SJSA1 (cell line): ENCODE measurements at regions not wholly inside any gene's neighbourhood (a gene's known extent, or its start where the extent isn't known, plus 50 kb on each side); places are given as distances from the start of the nearest gene placed in this dataset.

ENCODE experiments used
- DNase-seq, 2 experiments: peaks; one replicate each; pipeline ENCODE4 v3.0.0-alpha.2; 2015 to 2020; ENCODE audit warnings: low spot score in 2 of 2, low read depth in 1 of 2
- H3K27ac ChIP-seq: fragments of 250-450 bp; sonication (Bioruptor Pico); 2 replicates; pipeline ENCODE4 v1.5.1; 2020; ENCODE audit warnings: mild to moderate bottlenecking, moderate library complexity
- H3K27me3 ChIP-seq: fragments of 250-450 bp; sonication (Bioruptor Pico); replicated peaks from 2 replicates; pipeline ENCODE4 v1.5.1; 2020; ENCODE audit warnings: mild to moderate bottlenecking, moderate library complexity
- H3K36me3 ChIP-seq: fragments of 250-450 bp; sonication (Bioruptor Pico); 2 replicates; pipeline ENCODE4 v1.5.1; 2020; ENCODE audit warnings: mild to moderate bottlenecking
- H3K4me1 ChIP-seq: fragments of 250-450 bp; sonication (Bioruptor Pico); replicated peaks from 2 replicates; pipeline ENCODE4 v1.6.1; 2021; ENCODE audit warnings: mild to moderate bottlenecking
- H3K4me3 ChIP-seq: fragments of 250-450 bp; sonication (Bioruptor Pico); 2 replicates; pipeline ENCODE4 v1.5.1; 2020; ENCODE audit warnings: mild to moderate bottlenecking
- H3K9me3 ChIP-seq: fragments of 250-450 bp; sonication (Bioruptor Pico); replicated peaks from 2 replicates; pipeline ENCODE4 v1.5.1; 2020; ENCODE audit warnings: mild to moderate bottlenecking

GRCh38 chr6:40298207-40298606, 289.0 kb downstream of the LRFN2 start:
- H3K4me1 ChIP-seq, result no peaks in the 10 kb centered on the region
- no peaks in the 10 kb centered on the region for H3K27me3 ChIP-seq
- no peak overlapping the region for H3K4me3 ChIP-seq
- DNase-seq, result no peak
- no peaks in the 10 kb centered on the region for H3K9me3 ChIP-seq
- H3K36me3 ChIP-seq, result no peaks in the 10 kb centered on the region
- no peak overlapping the region for H3K27ac ChIP-seq

DNA sequence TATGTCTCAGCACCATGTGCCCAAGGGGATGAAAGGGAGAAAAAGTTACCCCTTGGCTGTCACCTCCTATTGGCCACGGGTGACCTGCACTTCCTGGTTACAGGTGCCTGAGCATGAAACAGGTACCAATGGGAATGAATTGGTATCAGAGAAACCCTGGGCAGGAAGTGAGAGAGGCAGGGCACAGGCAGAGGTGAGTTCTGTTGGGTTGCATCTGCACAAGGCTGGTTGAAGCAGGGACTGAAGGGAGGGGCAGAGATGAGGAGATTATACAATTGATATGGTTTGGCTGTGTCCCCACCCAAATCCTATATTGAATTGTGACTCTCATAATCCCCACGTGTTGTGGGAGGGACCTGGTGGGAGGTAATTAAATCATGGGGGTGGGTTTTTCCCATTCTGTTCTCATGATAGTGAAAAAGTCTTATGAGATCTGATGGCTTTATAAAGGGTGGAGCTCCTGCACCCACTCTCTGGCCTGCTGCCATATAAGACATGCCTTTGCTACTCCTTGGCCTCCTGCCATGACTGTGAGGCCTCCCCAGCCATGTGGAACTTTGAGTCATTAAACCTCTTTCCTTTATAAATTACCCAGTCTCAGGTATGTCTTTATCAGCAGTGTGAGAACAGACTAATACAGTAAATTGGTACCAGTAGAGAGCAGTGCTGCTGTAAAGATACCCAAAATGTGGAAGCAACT, 291.8 kb downstream of the LRFN2 start:
- H3K27ac ChIP-seq, result no peak overlapping the region
- no peaks in the 10 kb centered on the region for H3K4me1 ChIP-seq
- H3K9me3 ChIP-seq, result no peaks in the 10 kb centered on the region
- H3K27me3 ChIP-seq, result no peaks in the 10 kb centered on the region
- no peak for DNase-seq
- no peaks in the 10 kb centered on the region for H3K36me3 ChIP-seq
- H3K4me3 ChIP-seq, result no peak overlapping the region

- Histone ChIP-seq H3K4me3 (no peak overlapping the region), H3K36me3 (no peaks in the 10 kb centered on the region), H3K27ac (no peak overlapping the region), H3K27me3 (no peaks in the 10 kb centered on the region), H3K4me1 (no peaks in the 10 kb centered on the region), H3K9me3 (no peaks in the 10 kb centered on the region)
- DNase-seq, result no peak
Measured at GRCh38 chr6:40293460-40294185, 293.5 kb downstream of the LRFN2 start.

DNA sequence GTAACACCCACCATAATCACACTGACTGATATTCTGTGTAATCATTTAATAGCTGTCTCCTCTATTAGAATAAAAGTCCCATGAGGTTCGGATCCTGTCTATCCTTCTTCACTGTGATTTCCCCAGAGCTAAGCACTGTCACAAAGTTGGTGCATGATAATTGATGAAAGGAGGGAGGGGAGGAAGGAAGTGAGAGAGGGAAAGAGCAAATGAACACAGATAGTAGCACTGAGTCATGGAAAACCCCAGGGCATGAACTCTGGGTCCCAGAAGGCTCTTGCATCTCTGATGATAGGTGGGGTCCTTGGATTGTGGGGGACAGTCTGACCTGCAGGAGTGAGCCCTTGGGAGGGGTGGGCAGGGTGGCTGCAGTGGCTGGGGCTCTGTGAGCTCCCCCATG, 294.1 kb downstream of the LRFN2 start:
- no peak for DNase-seq
- H3K36me3 ChIP-seq, result no peaks in the 10 kb centered on the region
- H3K9me3 ChIP-seq, result no peaks in the 10 kb centered on the region
- H3K27me3 ChIP-seq, result no peaks in the 10 kb centered on the region
- no peak overlapping the region for H3K27ac ChIP-seq
- H3K4me3 ChIP-seq, result no peak overlapping the region
- no peaks in the 10 kb centered on the region for H3K4me1 ChIP-seq

DNA sequence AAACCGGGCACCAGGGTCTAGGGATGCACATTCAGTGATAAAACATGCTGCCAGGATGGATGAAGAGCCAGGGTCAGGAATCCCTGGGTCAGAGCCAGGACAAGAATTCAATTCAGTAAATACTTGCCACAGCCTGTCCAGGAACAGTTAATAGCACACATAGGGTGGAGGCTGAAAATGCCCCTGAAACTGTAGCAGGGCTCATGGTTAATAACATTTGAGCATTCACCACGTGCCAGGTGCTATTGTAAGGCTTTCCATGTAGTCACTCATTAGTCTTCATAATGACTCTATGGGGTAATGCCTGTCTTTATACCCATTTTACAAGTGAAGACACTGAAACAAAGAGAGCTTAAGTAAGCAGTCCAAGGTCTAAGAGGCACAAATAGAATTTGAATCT, 296.3 kb downstream of the LRFN2 start:
- H3K36me3 ChIP-seq, result no peaks in the 10 kb centered on the region
- no peak overlapping the region for H3K27ac ChIP-seq
- no peaks in the 10 kb centered on the region for H3K27me3 ChIP-seq
- DNase-seq, result no peak
- no peak overlapping the region for H3K4me3 ChIP-seq
- no peaks in the 10 kb centered on the region for H3K4me1 ChIP-seq
- H3K9me3 ChIP-seq, result no peaks in the 10 kb centered on the region

- Histone ChIP-seq H3K9me3 (no peaks in the 10 kb centered on the region), H3K4me1 (no peaks in the 10 kb centered on the region), H3K27me3 (no peaks in the 10 kb centered on the region), H3K36me3 (no peaks in the 10 kb centered on the region), H3K27ac (no peak overlapping the region), H3K4me3 (no peak overlapping the region)
- no peak for DNase-seq
Measured at GRCh38 chr6:40288919-40289318, 298.2 kb downstream of the LRFN2 start.

- Histone ChIP-seq H3K9me3 (no peaks in the 10 kb centered on the region), H3K36me3 (no peaks in the 10 kb centered on the region), H3K27ac (no peak overlapping the region), H3K4me1 (no peaks in the 10 kb centered on the region), H3K4me3 (no peak overlapping the region), H3K27me3 (no peaks in the 10 kb centered on the region)
- DNase-seq, result no peak
Measured at GRCh38 chr6:40287296-40287850, 299.8 kb downstream of the LRFN2 start.

GRCh38 chr6:40286721-40287120, 300.4 kb downstream of the LRFN2 start:
- no peak overlapping the region for H3K27ac ChIP-seq
- DNase-seq, result no peak
- H3K36me3 ChIP-seq, result no peaks in the 10 kb centered on the region
- H3K4me3 ChIP-seq, result no peak overlapping the region
- H3K27me3 ChIP-seq, result no peaks in the 10 kb centered on the region
- no peaks in the 10 kb centered on the region for H3K4me1 ChIP-seq
- no peaks in the 10 kb centered on the region for H3K9me3 ChIP-seq

GRCh38 chr6:40285996-40286395, 301.2 kb downstream of the LRFN2 start:
- Histone ChIP-seq H3K9me3 (no peaks in the 10 kb centered on the region), H3K27ac (no peak overlapping the region), H3K27me3 (no peaks in the 10 kb centered on the region), H3K36me3 (no peaks in the 10 kb centered on the region), H3K4me3 (no peak overlapping the region), H3K4me1 (no peaks in the 10 kb centered on the region)
- no peak for DNase-seq

DNA sequence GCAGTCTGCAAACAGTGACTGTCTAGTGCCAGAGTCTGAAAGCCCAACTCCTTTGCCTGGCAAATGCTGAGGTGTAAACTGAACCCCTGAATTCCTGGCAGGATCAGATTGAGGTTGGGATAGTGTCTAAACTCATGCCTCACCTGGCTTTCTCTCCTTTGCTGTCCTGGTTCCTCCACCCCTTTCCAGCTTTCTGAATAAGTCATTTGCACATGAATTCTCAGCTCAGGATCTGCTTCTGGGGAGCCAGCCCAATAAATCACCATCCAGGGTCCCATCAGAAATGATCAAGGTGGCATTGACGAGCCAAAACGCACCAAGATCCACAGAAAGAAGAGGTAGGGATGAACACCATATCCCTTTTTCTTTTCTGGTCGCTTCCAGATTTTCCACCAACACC, 301.6 kb downstream of the LRFN2 start:
- no peak overlapping the region for H3K27ac ChIP-seq
- H3K27me3 ChIP-seq, result no peaks in the 10 kb centered on the region
- no peak for DNase-seq
- H3K36me3 ChIP-seq, result no peaks in the 10 kb centered on the region
- no peaks in the 10 kb centered on the region for H3K9me3 ChIP-seq
- no peaks in the 10 kb centered on the region for H3K4me1 ChIP-seq
- no peak overlapping the region for H3K4me3 ChIP-seq

GRCh38 chr6:40282986-40283385, 304.2 kb downstream of the LRFN2 start:
- H3K9me3 ChIP-seq, result no peaks in the 10 kb centered on the region

DNA sequence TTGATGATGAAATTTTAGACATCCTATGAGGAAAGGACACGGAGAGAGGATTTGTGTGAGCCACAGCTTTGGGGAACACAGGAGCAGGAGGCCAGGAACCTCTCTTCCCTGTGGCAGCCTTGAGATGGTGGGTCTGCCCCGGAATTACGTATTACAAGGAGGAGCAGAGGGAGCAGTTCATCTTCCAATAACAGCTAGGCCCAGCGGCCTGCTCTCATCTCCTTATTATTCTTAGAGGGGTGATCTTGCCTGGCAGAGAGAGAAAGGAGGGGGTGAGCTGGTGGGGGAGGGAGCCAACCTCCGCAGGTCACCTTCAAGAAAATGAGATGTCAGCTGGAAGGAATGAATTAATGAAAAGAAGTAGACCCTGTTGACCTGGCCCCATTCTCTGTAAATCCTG, 305.8 kb downstream of the LRFN2 start:
- Histone ChIP-seq H3K27ac (no peak overlapping the region), H3K9me3 (no peaks in the 10 kb centered on the region), H3K4me1 (no peaks in the 10 kb centered on the region), H3K36me3 (no peaks in the 10 kb centered on the region), H3K4me3 (no peak overlapping the region), H3K27me3 (no peaks in the 10 kb centered on the region)
- DNase-seq, result no peak

More at GRCh38 chr6:40282986-40283385, 304.2 kb downstream of the LRFN2 start:
- H3K4me1 ChIP-seq, result no peaks in the 10 kb centered on the region
- no peak for DNase-seq
- H3K27ac ChIP-seq, result no peak overlapping the region
- H3K36me3 ChIP-seq, result no peaks in the 10 kb centered on the region
- no peak overlapping the region for H3K4me3 ChIP-seq
- no peaks in the 10 kb centered on the region for H3K27me3 ChIP-seq

DNA sequence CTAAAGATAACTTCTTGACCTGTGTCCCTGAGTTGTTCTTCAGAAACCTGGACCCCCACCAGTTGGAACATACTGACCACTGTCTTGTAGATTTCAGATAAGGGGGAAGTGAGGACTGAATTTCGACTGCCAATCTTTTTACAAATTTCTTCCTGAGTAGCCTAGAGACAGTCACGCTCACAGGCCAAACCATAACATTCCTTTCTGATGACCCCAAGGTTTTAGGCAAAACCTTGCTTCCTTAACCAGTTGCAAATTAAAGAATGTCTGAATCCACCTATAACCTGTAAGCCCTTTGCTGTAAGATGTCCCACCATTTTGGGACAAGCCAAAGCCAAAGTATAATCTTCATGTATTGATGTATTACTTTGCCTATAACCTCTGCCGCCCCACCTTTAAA, 306.9 kb downstream of the LRFN2 start:
- Histone ChIP-seq H3K9me3 (no peaks in the 10 kb centered on the region), H3K36me3 (no peaks in the 10 kb centered on the region), H3K4me3 (no peak overlapping the region), H3K4me1 (no peaks in the 10 kb centered on the region), H3K27ac (no peak overlapping the region), H3K27me3 (no peaks in the 10 kb centered on the region)
- DNase-seq, result no peak

- H3K9me3 ChIP-seq, result no peaks in the 10 kb centered on the region
- no peak overlapping the region for H3K4me3 ChIP-seq
- no peak for DNase-seq
- no peaks in the 10 kb centered on the region for H3K36me3 ChIP-seq
- no peaks in the 10 kb centered on the region for H3K27me3 ChIP-seq
- no peaks in the 10 kb centered on the region for H3K4me1 ChIP-seq
- no peak overlapping the region for H3K27ac ChIP-seq
Measured at GRCh38 chr6:40276141-40276540, 311.0 kb downstream of the LRFN2 start.
